Mammary epithelial cell (primary cell): ENCODE measurements at regions not wholly inside any gene's neighbourhood (a gene's known extent, or its start where the extent isn't known, plus 50 kb on each side); places are given as distances from the start of the nearest gene placed in this dataset.

Experiments
- EZH2 ChIP-seq: IDR thresholded peaks from 2 replicates; pipeline ENCODE4 v1.6.1; 2012; ENCODE audit warnings: low read length, inconsistent platforms, borderline replicate concordance
- TF ChIP-seq, protein P1 (sequence below), 2 donors: IDR thresholded peaks in 1 of 2; conservative IDR thresholded peaks in 1 of 2; 2 replicates each; pipeline ENCODE4 v1.5.1; 2011 to 2012; ENCODE audit warnings: inconsistent platforms in 2 of 2, low read length in 2 of 2, mild to moderate bottlenecking in 2 of 2, control low read depth in 1 of 2, low read depth in 1 of 2; ENCODE audit not compliant: insufficient read depth in 1 of 2; ENCODE audit errors: extremely low read depth in 1 of 2

- TF ChIP-seq, protein P1, sequence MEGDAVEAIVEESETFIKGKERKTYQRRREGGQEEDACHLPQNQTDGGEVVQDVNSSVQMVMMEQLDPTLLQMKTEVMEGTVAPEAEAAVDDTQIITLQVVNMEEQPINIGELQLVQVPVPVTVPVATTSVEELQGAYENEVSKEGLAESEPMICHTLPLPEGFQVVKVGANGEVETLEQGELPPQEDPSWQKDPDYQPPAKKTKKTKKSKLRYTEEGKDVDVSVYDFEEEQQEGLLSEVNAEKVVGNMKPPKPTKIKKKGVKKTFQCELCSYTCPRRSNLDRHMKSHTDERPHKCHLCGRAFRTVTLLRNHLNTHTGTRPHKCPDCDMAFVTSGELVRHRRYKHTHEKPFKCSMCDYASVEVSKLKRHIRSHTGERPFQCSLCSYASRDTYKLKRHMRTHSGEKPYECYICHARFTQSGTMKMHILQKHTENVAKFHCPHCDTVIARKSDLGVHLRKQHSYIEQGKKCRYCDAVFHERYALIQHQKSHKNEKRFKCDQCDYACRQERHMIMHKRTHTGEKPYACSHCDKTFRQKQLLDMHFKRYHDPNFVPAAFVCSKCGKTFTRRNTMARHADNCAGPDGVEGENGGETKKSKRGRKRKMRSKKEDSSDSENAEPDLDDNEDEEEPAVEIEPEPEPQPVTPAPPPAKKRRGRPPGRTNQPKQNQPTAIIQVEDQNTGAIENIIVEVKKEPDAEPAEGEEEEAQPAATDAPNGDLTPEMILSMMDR (conservative IDR thresholded peaks at IDR 0.05 in 1 of 2, IDR thresholded peaks at IDR 0.05 in 1 of 2; ENCODE audit: extremely low read depth in 1 of 2, insufficient read depth in 1 of 2, low read depth in 1 of 2, low read length in 2 of 2): no peak
- TF ChIP-seq EZH2: no peak
These were observed 101.7 kb upstream of the COL6A5 start for GRCh38 chr3:130243808-130244207.
